CD4-positive, alpha-beta memory T cell (primary cell): ENCODE measurements at regions not wholly inside any gene's neighbourhood (a gene's known extent, or its start where the extent isn't known, plus 50 kb on each side); places are given as distances from the start of the nearest gene placed in this dataset.
A peak's percentile ranks its signal among the peaks of the same experiment; 100 is the strongest.

ENCODE experiments used
- CTCF ChIA-PET: fragments of 350-600 bp; sonication (Branson Sonifier 250); formaldehyde crosslinking; loops from one replicate; lab custom pipeline; 2021; ENCODE audit warnings: inconsistent platforms; ENCODE audit not compliant: partially characterized antibody; lab: Charles Lee
- POLR2A ChIA-PET: fragments of 350-600 bp; sonication (Branson Sonifier 250); formaldehyde crosslinking; loops from one replicate; lab custom pipeline; 2021; ENCODE audit not compliant: partially characterized antibody; lab: Charles Lee
- DNase-seq, 5 donors: peaks; one replicate each; pipeline versions ENCODE4 v3.0.0 to v3.0.0-alpha.2; 2020 to 2022; ENCODE audit warnings: mixed read lengths in 1 of 5
- H3K27ac ChIP-seq: one replicate; pipeline ENCODE4 v1.7.0; 2013; ENCODE audit warnings: low read depth, low read length
- H3K27me3 ChIP-seq: 2 replicates; pipeline ENCODE4 v1.7.0; 2013; ENCODE audit warnings: mild to moderate bottlenecking, low read length, moderate library complexity; ENCODE audit not compliant: insufficient read depth
- H3K36me3 ChIP-seq: 2 replicates; pipeline ENCODE4 v1.7.0; 2013; ENCODE audit warnings: mild to moderate bottlenecking, low read length, moderate library complexity; ENCODE audit not compliant: insufficient read depth
- H3K4me1 ChIP-seq: 2 replicates; pipeline ENCODE4 v1.7.0; 2013; ENCODE audit warnings: mild to moderate bottlenecking, low read length, moderate library complexity; ENCODE audit not compliant: insufficient read depth
- H3K4me3 ChIP-seq, 2 donors: one replicate each; pipeline ENCODE4 v1.7.0; 2013; ENCODE audit warnings: low read length in 2 of 2, mild to moderate bottlenecking in 1 of 2
- H3K9me3 ChIP-seq, 2 donors: one replicate each; pipeline ENCODE4 v1.7.0; 2013; ENCODE audit warnings: low read length in 2 of 2, control low read depth in 1 of 2; ENCODE audit not compliant: control insufficient read depth in 1 of 2
- H3K27ac Mint-ChIP-seq, 7 donors: one replicate each; pipeline ENCODE4 v1.8.0; 2020 to 2021; ENCODE audit warnings: mixed read lengths in 7 of 7, mild to moderate bottlenecking in 6 of 7, inconsistent platforms in 3 of 7, moderate library complexity in 3 of 7
- H3K27me3 Mint-ChIP-seq, 2 donors: one replicate each; pipeline ENCODE4 v1.8.0; 2020 to 2021; ENCODE audit warnings: mixed read lengths in 2 of 2
- H3K36me3 Mint-ChIP-seq, 2 donors: one replicate each; pipeline ENCODE4 v1.8.0; 2020 to 2021; ENCODE audit warnings: mixed read lengths in 2 of 2, inconsistent platforms in 1 of 2, mild to moderate bottlenecking in 1 of 2
- H3K4me1 Mint-ChIP-seq, 4 donors: one replicate each; pipeline ENCODE4 v1.8.0; 2020 to 2021; ENCODE audit warnings: mixed read lengths in 4 of 4, mild to moderate bottlenecking in 1 of 4
- H3K4me3 Mint-ChIP-seq, 8 donors: one replicate each; pipeline ENCODE4 v1.8.0; 2020 to 2021; ENCODE audit warnings: mixed read lengths in 8 of 8, mild to moderate bottlenecking in 7 of 8, moderate library complexity in 6 of 8, inconsistent platforms in 3 of 8
- H3K9me3 Mint-ChIP-seq, 8 donors: one replicate each; pipeline ENCODE4 v1.8.0; 2020 to 2021; ENCODE audit warnings: mixed read lengths in 8 of 8, mild to moderate bottlenecking in 5 of 8, inconsistent platforms in 3 of 8, moderate library complexity in 1 of 8
- intact Hi-C: fragments of 100-400 bp; cut with micrococcal nuclease; formaldehyde crosslinking; loops from one replicate; pipeline ENCODE4 v1.15.1; 2023

- H3K4me1 Mint-ChIP-seq, result peaks cover 0 to 2% (median 0%) of the 10 kb centered on the region in 4 donors
- Histone ChIP-seq H3K36me3 (no peaks in the 10 kb centered on the region), H3K4me1 (peaks cover 11% of the 10 kb centered on the region), H3K4me3 (no peak overlapping the region), H3K27me3 (no peaks in the 10 kb centered on the region), H3K9me3 (no peaks in the 10 kb centered on the region), H3K27ac (no peak overlapping the region)
- H3K36me3 Mint-ChIP-seq, result no peaks in the 10 kb centered on the region
- H3K27me3 Mint-ChIP-seq, result peaks cover 0 to 2% of the 10 kb centered on the region in 2 donors
- no peaks in the 10 kb centered on the region for H3K9me3 Mint-ChIP-seq
- POLR2A ChIA-PET, result no interaction called here
- CTCF ChIA-PET, result interaction anchor here (0.9 kb wide), 1 partner anchor 15 kb away, joined by 3 read pairs; no protein-coding TSS in a partner anchor
- peak overlapping the region in 3 of 7 donors; percentile 0 to 85 (median 53) for H3K27ac Mint-ChIP-seq
- H3K4me3 Mint-ChIP-seq, result peak overlapping the region in 2 of 8 donors; percentile 0 to 10
- intact Hi-C loops, result no loop called here
- DNase-seq, result peak in 1 of 5 donors; percentile 12
Observed at GRCh38 chr9:34884747-34885189, 73.3 kb upstream of the PHF24 start.

- H3K4me3 ChIP-seq, result no peak overlapping the region
- H3K4me1 Mint-ChIP-seq, result no peaks in the 10 kb centered on the region
- H3K27me3 Mint-ChIP-seq, result peaks cover 10 to 13% of the 10 kb centered on the region in 2 donors
Observed at GRCh38 chr9:34876096-34876495, 82.0 kb upstream of the PHF24 start.

GRCh38 chr9:34869390-34869789, 88.7 kb upstream of the PHF24 start:
- ChIA-PET POLR2A (no interaction called here), CTCF (no interaction called here)
- H3K4me1 Mint-ChIP-seq, result no peaks in the 10 kb centered on the region
- Histone ChIP-seq H3K27ac (no peak overlapping the region), H3K27me3 (no peaks in the 10 kb centered on the region), H3K4me3 (no peak overlapping the region), H3K9me3 (no peaks in the 10 kb centered on the region), H3K4me1 (no peaks in the 10 kb centered on the region), H3K36me3 (no peaks in the 10 kb centered on the region)
- H3K36me3 Mint-ChIP-seq, result no peaks in the 10 kb centered on the region
- peaks cover 0 to 17% (median 10%) of the 10 kb centered on the region in 8 donors for H3K9me3 Mint-ChIP-seq
- intact Hi-C loops, result no loop called here
- no peak overlapping the region for H3K4me3 Mint-ChIP-seq
- peaks cover 19 to 24% of the 10 kb centered on the region in 2 donors for H3K27me3 Mint-ChIP-seq
- no peak overlapping the region for H3K27ac Mint-ChIP-seq
- no peak for DNase-seq

More at GRCh38 chr9:34876096-34876495, 82.0 kb upstream of the PHF24 start:
- ChIA-PET POLR2A (no interaction called here), CTCF (interaction anchor here (1.2 kb wide), 1 partner anchor 24 kb away, joined by 4 read pairs; no protein-coding TSS in a partner anchor)
- H3K27me3 ChIP-seq, result no peaks in the 10 kb centered on the region
- Mint-ChIP-seq H3K4me3 (no peak overlapping the region), H3K27ac (no peak overlapping the region), H3K9me3 (peaks cover 0 to 5% (median 0%) of the 10 kb centered on the region in 8 donors), H3K36me3 (no peaks in the 10 kb centered on the region)
- DNase-seq, result no peak
- H3K9me3 ChIP-seq, result no peaks in the 10 kb centered on the region
- intact Hi-C loops, result no loop called here
- no peaks in the 10 kb centered on the region for H3K36me3 ChIP-seq
- H3K27ac ChIP-seq, result no peak overlapping the region
- no peaks in the 10 kb centered on the region for H3K4me1 ChIP-seq

GRCh38 chr9:34866614-34867013, 91.5 kb upstream of the PHF24 start:
- no peak overlapping the region for H3K4me3 Mint-ChIP-seq
- DNase-seq, result no peak
- H3K4me3 ChIP-seq, result no peak overlapping the region
- no peaks in the 10 kb centered on the region for H3K4me1 ChIP-seq
- H3K27ac ChIP-seq, result no peak overlapping the region
- H3K9me3 Mint-ChIP-seq, result peaks cover 7 to 33% (median 25%) of the 10 kb centered on the region in 8 donors
- ChIA-PET POLR2A (no interaction called here), CTCF (no interaction called here)
- H3K27me3 Mint-ChIP-seq, result peaks cover 23 to 35% of the 10 kb centered on the region in 2 donors
- intact Hi-C loops, result no loop called here
- no peaks in the 10 kb centered on the region for H3K4me1 Mint-ChIP-seq
- no peaks in the 10 kb centered on the region for H3K27me3 ChIP-seq
- H3K9me3 ChIP-seq, result no peaks in the 10 kb centered on the region
- H3K36me3 Mint-ChIP-seq, result peaks cover 0 to 7% of the 10 kb centered on the region in 2 donors
- no peak overlapping the region for H3K27ac Mint-ChIP-seq
- H3K36me3 ChIP-seq, result no peaks in the 10 kb centered on the region

DNA sequence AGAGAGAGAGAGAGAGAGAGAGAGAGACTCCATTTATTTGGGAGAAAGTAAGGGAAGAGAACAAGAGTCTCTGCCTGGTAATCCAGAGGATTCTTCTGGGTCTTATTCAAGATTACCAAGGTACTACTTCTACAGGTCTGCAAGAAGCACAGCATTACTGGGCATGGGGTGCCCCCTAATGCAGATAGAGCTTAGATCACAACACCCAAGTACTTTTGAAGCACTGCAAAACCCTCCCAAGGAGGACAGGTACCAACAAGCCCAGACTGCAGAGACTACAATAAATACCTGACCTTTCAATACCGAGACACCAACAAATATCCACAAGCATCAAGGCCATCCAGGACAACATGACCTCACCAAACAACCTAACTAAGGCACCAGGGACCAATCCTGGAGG, 94.7 kb upstream of the PHF24 start:
- Mint-ChIP-seq H3K9me3 (peaks cover 8 to 41% (median 28%) of the 10 kb centered on the region in 8 donors), H3K27me3 (peaks cover 22 to 35% of the 10 kb centered on the region in 2 donors), H3K4me1 (no peaks in the 10 kb centered on the region), H3K4me3 (no peak overlapping the region), H3K36me3 (peaks cover 0 to 7% of the 10 kb centered on the region in 2 donors), H3K27ac (no peak overlapping the region)
- Histone ChIP-seq H3K4me1 (no peaks in the 10 kb centered on the region), H3K9me3 (no peaks in the 10 kb centered on the region), H3K4me3 (no peak overlapping the region), H3K27me3 (no peaks in the 10 kb centered on the region), H3K36me3 (no peaks in the 10 kb centered on the region), H3K27ac (no peak overlapping the region)
- CTCF ChIA-PET, result no interaction called here
- intact Hi-C loops, result no loop called here
- POLR2A ChIA-PET, result no interaction called here
- DNase-seq, result no peak

- Histone ChIP-seq H3K27ac (no peak overlapping the region), H3K27me3 (no peaks in the 10 kb centered on the region), H3K9me3 (no peaks in the 10 kb centered on the region), H3K4me1 (no peaks in the 10 kb centered on the region), H3K4me3 (no peak overlapping the region), H3K36me3 (no peaks in the 10 kb centered on the region)
- Mint-ChIP-seq H3K9me3 (peaks cover 8 to 45% (median 28%) of the 10 kb centered on the region in 8 donors), H3K36me3 (peaks cover 3 to 7% of the 10 kb centered on the region in 2 donors), H3K27ac (no peak overlapping the region), H3K4me3 (peak overlapping the region in 1 of 8 donors; percentile 8), H3K27me3 (peaks cover 21 to 39% of the 10 kb centered on the region in 2 donors), H3K4me1 (no peaks in the 10 kb centered on the region)
- no peak for DNase-seq
- CTCF ChIA-PET, result no interaction called here
- intact Hi-C loops, result no loop called here
- POLR2A ChIA-PET, result no interaction called here
Observed at GRCh38 chr9:34862836-34863235, 95.2 kb upstream of the PHF24 start.

GRCh38 chr9:34862043-34862442, 96.0 kb upstream of the PHF24 start:
- Mint-ChIP-seq H3K36me3 (peaks cover 3 to 7% of the 10 kb centered on the region in 2 donors), H3K27ac (no peak overlapping the region), H3K9me3 (peaks cover 8 to 50% (median 32%) of the 10 kb centered on the region in 8 donors), H3K4me3 (no peak overlapping the region), H3K4me1 (no peaks in the 10 kb centered on the region), H3K27me3 (peaks cover 22 to 39% of the 10 kb centered on the region in 2 donors)
- no peaks in the 10 kb centered on the region for H3K27me3 ChIP-seq
- H3K9me3 ChIP-seq, result no peaks in the 10 kb centered on the region
- H3K4me1 ChIP-seq, result no peaks in the 10 kb centered on the region
- ChIA-PET POLR2A (no interaction called here), CTCF (no interaction called here)
- no peak for DNase-seq
- no peak overlapping the region for H3K4me3 ChIP-seq
- H3K36me3 ChIP-seq, result no peaks in the 10 kb centered on the region
- intact Hi-C loops, result no loop called here
- no peak overlapping the region for H3K27ac ChIP-seq
